OCI-LY1 (cell line): ENCODE measurements at regions not wholly inside any gene's neighbourhood (a gene's known extent, or its start where the extent isn't known, plus 50 kb on each side); places are given as distances from the start of the nearest gene placed in this dataset.

ENCODE experiments used
- H2AFZ ChIP-seq: fragments of 200-600 bp; sonication (generic), shearing (Covaris generic); 2 replicates; pipeline ENCODE4 v1.6.0; 2014; ENCODE audit warnings: antibody characterized with exemption, mild to moderate bottlenecking, low read length
- H3F3A ChIP-seq: fragments of 200-600 bp; sonication (generic), shearing (Covaris generic); 2 replicates; pipeline ENCODE4 v1.6.0; 2014; ENCODE audit warnings: mild to moderate bottlenecking, antibody characterized with exemption, low read length, moderate library complexity; ENCODE audit not compliant: insufficient read depth
- H3K27ac ChIP-seq: fragments of 200-600 bp; sonication (generic); 2 replicates; pipeline ENCODE4 v1.5.1; 2014; ENCODE audit warnings: low read length, mixed run types, mild to moderate bottlenecking, low read depth; ENCODE audit not compliant: poor library complexity, severe bottlenecking
- H3K27me3 ChIP-seq: fragments of 200-600 bp; sonication (generic); 2 replicates; pipeline ENCODE4 v1.6.0; 2014; ENCODE audit warnings: antibody characterized with exemption, mild to moderate bottlenecking, low read length, moderate library complexity; ENCODE audit not compliant: insufficient read depth
- H3K36me3 ChIP-seq: fragments of 200-600 bp; sonication (generic); 2 replicates; pipeline ENCODE4 v1.6.1; 2014; ENCODE audit warnings: mild to moderate bottlenecking, antibody characterized with exemption, low read length, moderate library complexity, mixed read lengths; ENCODE audit not compliant: insufficient read depth
- H3K4me1 ChIP-seq: fragments of 200-600 bp; sonication (generic); 2 replicates; pipeline ENCODE4 v1.5.1; 2014; ENCODE audit warnings: mild to moderate bottlenecking, low read length, moderate library complexity; ENCODE audit not compliant: insufficient read depth, severe bottlenecking
- H3K4me2 ChIP-seq: fragments of 200-600 bp; sonication (generic), shearing (Covaris generic); 2 replicates; pipeline ENCODE4 v1.6.1; 2014; ENCODE audit warnings: low read length
- H3K4me3 ChIP-seq: fragments of 200-600 bp; sonication (generic); 2 replicates; pipeline ENCODE4 v1.5.1; 2014; ENCODE audit warnings: low read length, low read depth, mild to moderate bottlenecking, mixed read lengths; ENCODE audit not compliant: poor library complexity, severe bottlenecking
- H3K79me2 ChIP-seq: fragments of 200-600 bp; shearing (Covaris generic); 2 replicates; pipeline ENCODE4 v1.6.1; 2016; ENCODE audit warnings: mixed run types, low read length, mixed read lengths; ENCODE audit not compliant: insufficient read depth
- H3K9ac ChIP-seq: fragments of 200-600 bp; sonication (generic), shearing (Covaris generic); 2 replicates; pipeline ENCODE4 v1.6.1; 2014; ENCODE audit warnings: mild to moderate bottlenecking, low read length, mixed read lengths
- H3K9me2 ChIP-seq: fragments of 200-600 bp; sonication (generic), shearing (Covaris generic); 2 replicates; pipeline ENCODE4 v1.6.1; 2014; ENCODE audit warnings: low read depth, mild to moderate bottlenecking, low read length, mixed read lengths
- H3K9me3 ChIP-seq: fragments of 200-600 bp; shearing (Covaris generic); 2 replicates; pipeline ENCODE4 v1.6.1; 2014; ENCODE audit warnings: low read length, mixed read lengths
- H4K20me1 ChIP-seq: fragments of 200-600 bp; sonication (generic), shearing (Covaris generic); 2 replicates; pipeline ENCODE4 v1.6.0; 2016; ENCODE audit warnings: mild to moderate bottlenecking, low read length; ENCODE audit not compliant: insufficient read depth
- CTCF ChIP-seq: fragments of 200-600 bp; sonication (generic), shearing (Covaris generic); IDR thresholded peaks from 2 replicates; pipeline ENCODE4 v1.5.1; 2017; ENCODE audit warnings: mild to moderate bottlenecking, antibody characterized with exemption, low read length, moderate library complexity, mixed read lengths
- EZH2 ChIP-seq: fragments of 200-600 bp; sonication (generic), shearing (Covaris generic); IDR thresholded peaks from 2 replicates; pipeline ENCODE4 v1.8.0; 2017; ENCODE audit warnings: borderline replicate concordance, mixed run types, mild to moderate bottlenecking, antibody characterized with exemption, low read length, moderate library complexity, mixed read lengths

- Histone ChIP-seq H3K4me3 (no peak overlapping the region), H3K27ac (no peak overlapping the region), H3K27me3 (no peaks in the 10 kb centered on the region), H3F3A (no peaks in the 10 kb centered on the region), H4K20me1 (no peaks in the 10 kb centered on the region), H3K36me3 (no peaks in the 10 kb centered on the region), H3K79me2 (no peaks in the 10 kb centered on the region), H3K9ac (no peak overlapping the region), H3K4me1 (no peaks in the 10 kb centered on the region), H3K4me2 (no peak overlapping the region), H3K9me3 (no peaks in the 10 kb centered on the region), H3K9me2 (no peaks in the 10 kb centered on the region), H2AFZ (no peak overlapping the region)
- TF ChIP-seq CTCF: no peak
- TF ChIP-seq EZH2: no peak
Observed at GRCh38 chr3:104951426-104951825, 415.3 kb upstream of the ALCAM start.

DNA sequence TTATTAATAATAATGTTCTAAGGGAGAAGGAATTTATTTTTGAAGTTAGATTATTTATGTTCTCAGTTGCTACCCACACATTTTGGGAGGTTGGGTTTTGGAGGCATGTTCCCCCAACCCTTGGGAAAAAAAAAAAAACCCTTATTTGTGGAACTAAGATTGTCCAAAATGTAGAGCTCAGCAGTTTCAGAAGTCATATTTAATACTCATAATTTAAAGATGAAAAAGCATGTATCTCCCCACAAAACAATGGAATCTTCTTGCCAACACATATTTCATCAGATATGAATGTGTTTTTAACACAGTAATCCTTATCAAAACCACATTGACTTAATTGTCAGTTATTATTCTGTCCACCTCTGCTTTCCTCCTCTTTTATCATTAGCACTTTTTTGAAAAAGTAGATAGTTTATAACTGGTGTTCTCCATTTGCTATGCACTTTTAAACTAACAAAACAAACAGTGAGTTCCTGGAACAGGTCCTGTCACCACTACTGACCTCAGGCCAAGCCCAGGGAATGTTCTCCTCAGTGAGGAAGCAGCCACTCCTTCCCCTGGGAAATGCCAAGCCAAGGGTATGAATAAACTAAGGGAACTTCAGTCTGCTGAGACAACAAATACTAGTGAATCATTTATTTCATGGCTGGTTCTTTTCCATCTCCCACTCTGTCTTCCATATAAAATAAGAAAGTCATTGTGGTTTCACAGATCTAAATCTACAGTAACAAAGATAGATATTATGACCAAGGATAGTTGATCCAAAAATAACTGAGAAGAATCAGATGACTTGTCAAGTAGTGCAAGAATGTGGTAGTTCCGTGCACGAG, 414.4 kb upstream of the ALCAM start:
- Histone ChIP-seq H4K20me1 (no peaks in the 10 kb centered on the region), H3K4me2 (no peak overlapping the region), H2AFZ (no peak overlapping the region; the same call in 1 of the 2 replicates), H3F3A (no peaks in the 10 kb centered on the region), H3K36me3 (no peaks in the 10 kb centered on the region), H3K9me2 (no peaks in the 10 kb centered on the region), H3K9ac (no peak overlapping the region), H3K27me3 (no peaks in the 10 kb centered on the region), H3K9me3 (0 out of 2 replicates have a peak, but pooled peaks cover 3% of the 10 kb centered on the region), H3K4me3 (no peak overlapping the region), H3K79me2 (no peaks in the 10 kb centered on the region), H3K27ac (no peak overlapping the region), H3K4me1 (no peaks in the 10 kb centered on the region)
- TF ChIP-seq EZH2 (no peak), CTCF (no peak)

- Histone ChIP-seq H3K27ac (no peak overlapping the region), H3K9me3 (0 out of 2 replicates have a peak, but pooled peaks cover 3% of the 10 kb centered on the region), H3F3A (no peaks in the 10 kb centered on the region), H3K9me2 (no peaks in the 10 kb centered on the region), H3K4me1 (no peaks in the 10 kb centered on the region), H3K4me2 (no peak overlapping the region), H3K9ac (no peak overlapping the region), H4K20me1 (no peaks in the 10 kb centered on the region), H2AFZ (no peak overlapping the region), H3K4me3 (no peak overlapping the region), H3K27me3 (no peaks in the 10 kb centered on the region), H3K36me3 (no peaks in the 10 kb centered on the region), H3K79me2 (no peaks in the 10 kb centered on the region)
- TF ChIP-seq EZH2 (no peak), CTCF (no peak)
Observed at GRCh38 chr3:104956620-104957345, 409.9 kb upstream of the ALCAM start.
